GM19043 (cell line): ENCODE measurements at regions not wholly inside any gene's neighbourhood (a gene's known extent, or its start where the extent isn't known, plus 50 kb on each side); places are given as distances from the start of the nearest gene placed in this dataset.

Experiments used
- ATAC-seq: cut with Tn5 transposase; IDR thresholded peaks from one replicate; pipeline ENCODE4 v1.9.1; 2021; ENCODE audit warnings: low read depth; ENCODE audit not compliant: unreplicated experiment

DNA sequence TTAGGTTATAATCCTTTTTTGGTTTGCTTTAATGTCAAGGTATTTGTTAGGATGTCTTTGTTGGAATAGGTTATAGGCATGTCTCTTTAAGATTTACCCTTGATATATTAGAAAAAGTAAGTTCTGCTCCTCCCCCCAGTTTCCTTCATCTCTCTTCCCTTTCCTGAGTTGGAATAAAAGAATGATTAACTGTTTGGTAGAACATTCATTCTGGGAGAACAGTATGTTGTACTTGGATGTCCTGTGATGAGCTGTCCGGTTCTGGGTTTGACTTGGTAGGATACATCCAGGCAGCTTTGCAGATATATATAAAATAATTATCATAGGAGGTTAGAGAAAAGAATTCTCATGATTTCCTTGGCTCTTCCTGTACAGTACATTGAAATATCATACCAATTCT is 199.6 kb upstream of the RREB1 start:
- ATAC-seq: no peak

- ATAC-seq: no peak
Measured at GRCh38 chr6:6909111-6909510, 198.7 kb upstream of the RREB1 start.

GRCh38 chr6:6910734-6911295 is 196.9 kb upstream of the RREB1 start:
- no peak for ATAC-seq

DNA sequence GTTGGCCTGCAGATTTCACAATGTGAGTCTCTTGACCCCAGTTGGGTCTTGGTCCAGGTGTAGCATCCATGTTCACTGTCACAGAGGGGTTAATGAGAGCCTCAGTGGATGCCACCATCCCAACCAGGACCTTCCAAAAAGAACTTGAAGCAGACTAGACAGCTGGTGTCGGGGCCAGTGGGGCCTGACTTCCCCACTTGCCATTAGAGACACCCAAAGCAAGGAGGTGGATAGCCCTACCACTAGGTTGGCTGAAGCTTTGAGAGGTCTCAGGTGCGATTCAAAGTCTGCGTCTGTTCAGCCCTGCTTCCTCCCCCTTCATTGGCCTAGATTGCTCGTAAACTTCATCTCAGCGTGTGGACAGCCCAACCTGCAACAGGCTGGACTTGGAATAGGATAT is 196.4 kb upstream of the RREB1 start:
- no peak for ATAC-seq

- no peak for ATAC-seq
Measured at GRCh38 chr6:6912817-6913744, 194.7 kb upstream of the RREB1 start.

- no peak for ATAC-seq
Measured at GRCh38 chr6:6915219-6915618, 192.5 kb upstream of the RREB1 start.

- ATAC-seq: no peak
Measured at GRCh38 chr6:6915813-6916547, 191.8 kb upstream of the RREB1 start.

GRCh38 chr6:6916598-6916997 is 191.2 kb upstream of the RREB1 start:
- ATAC-seq: no peak

DNA sequence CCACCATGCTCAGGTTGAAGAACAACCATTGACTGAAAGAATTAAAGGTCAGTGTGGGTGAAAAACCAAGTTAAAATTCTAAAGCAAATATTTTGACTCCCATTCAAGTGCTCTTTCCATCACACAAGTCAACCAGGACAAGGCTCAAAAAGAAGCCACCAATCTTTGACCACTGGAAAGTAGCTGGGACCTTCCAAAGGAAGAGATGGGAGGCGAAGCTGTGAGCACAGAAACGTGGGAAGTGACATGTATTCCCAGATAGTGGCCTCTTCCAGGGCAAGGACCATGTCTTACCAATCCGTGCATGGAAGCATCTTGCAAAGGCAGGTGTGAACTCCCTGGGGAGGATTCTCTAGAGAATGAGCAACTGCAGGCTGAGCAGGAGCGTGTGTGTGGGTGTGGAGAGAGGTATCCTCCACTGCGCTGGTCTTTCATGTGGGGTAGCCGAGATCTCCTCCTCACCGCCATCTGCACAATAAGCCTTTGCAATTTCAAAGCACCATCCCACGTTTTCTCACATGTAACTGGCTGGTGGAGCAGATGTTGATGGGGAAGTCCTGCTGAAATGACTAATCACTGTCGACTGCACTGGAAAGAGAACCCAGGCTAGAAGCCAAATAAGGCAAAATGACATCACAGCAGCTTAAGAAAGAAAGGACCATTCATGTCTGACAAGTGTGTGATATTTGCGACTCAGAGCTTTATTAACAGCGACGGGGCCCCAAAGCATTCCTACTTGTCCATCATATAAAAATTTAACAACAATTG is 189.4 kb upstream of the RREB1 start:
- peak; percentile 84 for ATAC-seq

- ATAC-seq: no peak
Measured at GRCh38 chr6:6919173-6919572, 188.6 kb upstream of the RREB1 start.

DNA sequence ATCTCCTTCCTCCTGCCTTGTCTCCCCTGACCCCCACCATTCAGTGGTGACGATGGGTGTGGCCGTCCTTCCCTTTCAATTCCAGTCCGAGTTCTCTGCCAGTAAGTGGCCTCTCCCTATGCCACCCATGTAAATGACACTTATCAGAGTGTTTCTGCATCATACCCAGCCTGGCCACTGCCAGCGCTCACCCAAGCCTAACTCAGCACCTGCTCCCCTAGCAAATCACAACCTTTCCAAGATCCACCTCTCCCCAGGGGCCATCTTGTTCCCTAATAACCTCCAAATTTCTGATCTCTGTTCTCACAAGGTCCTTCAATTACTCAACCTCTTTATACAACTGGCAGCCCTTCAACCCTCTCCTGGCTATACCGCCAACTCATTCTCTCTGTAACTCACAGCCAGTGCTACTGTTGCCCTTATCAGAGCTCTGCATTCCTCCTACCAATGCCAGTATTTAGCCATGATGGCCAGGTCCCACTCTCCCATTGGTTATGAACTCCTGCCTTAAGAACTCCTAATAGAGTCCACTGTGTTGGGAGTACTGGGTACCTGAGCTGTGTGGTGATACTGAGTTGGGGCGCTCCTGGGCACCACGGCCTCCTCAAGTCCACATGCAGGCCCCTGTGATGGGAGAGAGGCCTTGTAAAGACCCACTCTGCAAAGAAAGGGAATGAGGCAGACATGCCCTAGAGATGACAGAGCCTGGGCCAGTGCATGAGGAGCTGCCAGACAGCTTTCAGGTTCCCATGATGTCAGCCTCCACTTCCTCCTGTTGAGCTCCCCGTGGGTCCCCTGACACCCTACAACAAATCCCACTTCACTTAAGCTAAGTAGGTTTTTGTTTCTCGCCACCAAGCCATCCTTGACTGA is 187.4 kb upstream of the RREB1 start:
- no peak for ATAC-seq

DNA sequence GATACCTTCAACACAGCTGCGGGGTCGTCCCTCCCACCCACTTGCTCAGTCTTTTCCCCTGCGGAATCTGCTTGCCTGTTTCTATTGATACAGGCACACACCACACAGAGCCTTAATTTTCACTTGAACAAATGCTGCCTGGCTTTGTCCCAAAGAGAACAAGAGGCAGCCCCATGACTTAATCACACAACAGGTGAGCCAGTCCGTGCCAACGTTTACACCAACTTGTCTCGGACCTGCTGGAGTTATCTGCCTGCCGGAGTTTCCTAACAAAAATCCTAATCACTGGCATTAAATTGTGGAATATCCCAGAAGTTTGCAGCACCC is 186.8 kb upstream of the RREB1 start:
- no peak for ATAC-seq

DNA sequence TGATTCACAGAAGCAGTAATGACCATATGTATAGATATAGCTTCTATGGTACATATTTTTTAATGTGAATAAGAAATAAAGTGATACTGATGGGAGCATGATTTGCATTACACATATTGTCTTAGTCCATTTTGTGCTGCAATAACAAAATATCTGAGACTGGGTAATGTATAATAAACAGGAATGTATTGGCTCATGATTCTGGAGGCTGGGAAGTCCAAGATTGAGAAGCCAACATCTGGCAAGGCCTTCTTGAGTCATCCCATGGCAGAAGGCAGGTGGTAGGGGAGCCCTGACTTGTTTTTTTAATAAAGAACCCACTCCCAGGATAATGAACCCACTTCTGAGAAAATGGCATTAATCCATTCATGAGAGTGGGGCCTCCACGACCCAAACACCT is 185.6 kb upstream of the RREB1 start:
- ATAC-seq: no peak

GRCh38 chr6:6923605-6924004 is 184.2 kb upstream of the RREB1 start:
- no peak for ATAC-seq

- ATAC-seq: no peak
Measured at GRCh38 chr6:6924708-6925107, 183.1 kb upstream of the RREB1 start.

DNA sequence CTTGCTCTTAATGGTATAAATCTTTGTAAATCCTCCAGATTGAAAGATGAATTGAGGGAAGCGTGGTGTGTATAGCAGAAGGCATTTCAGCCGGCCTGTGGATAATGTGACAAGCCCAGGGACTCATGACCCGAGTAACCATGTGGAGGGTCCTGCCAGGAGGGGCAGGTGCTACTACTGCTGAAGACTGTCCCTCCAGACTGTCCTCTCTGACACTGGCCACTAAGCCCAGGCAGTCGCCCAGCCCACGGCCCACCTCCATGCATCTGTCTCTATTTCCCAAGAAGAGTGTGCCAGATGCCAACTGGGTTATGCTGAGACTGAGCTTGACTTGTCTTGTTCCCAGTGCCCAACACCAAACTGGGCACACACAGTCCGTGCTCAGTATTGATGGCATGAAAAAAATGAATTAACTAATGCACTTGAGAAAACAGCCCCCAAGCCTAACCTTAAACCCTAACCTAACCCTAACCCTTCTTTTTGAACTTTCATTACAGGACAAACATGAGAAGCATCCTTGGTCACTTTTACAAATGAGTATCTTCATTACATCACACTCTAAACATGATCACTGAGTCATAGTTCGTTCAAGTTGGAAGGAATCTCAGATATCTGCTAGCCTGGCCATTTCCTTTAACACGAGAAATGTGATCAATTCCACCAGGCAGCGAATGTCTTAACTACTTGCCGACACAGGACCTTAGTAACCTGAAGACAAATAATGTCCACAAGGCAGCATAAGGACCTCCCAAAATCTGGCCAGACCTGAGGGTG is 182.2 kb upstream of the RREB1 start:
- ATAC-seq: no peak

- ATAC-seq: no peak
Measured at GRCh38 chr6:6926856-6927255, 180.9 kb upstream of the RREB1 start.

DNA sequence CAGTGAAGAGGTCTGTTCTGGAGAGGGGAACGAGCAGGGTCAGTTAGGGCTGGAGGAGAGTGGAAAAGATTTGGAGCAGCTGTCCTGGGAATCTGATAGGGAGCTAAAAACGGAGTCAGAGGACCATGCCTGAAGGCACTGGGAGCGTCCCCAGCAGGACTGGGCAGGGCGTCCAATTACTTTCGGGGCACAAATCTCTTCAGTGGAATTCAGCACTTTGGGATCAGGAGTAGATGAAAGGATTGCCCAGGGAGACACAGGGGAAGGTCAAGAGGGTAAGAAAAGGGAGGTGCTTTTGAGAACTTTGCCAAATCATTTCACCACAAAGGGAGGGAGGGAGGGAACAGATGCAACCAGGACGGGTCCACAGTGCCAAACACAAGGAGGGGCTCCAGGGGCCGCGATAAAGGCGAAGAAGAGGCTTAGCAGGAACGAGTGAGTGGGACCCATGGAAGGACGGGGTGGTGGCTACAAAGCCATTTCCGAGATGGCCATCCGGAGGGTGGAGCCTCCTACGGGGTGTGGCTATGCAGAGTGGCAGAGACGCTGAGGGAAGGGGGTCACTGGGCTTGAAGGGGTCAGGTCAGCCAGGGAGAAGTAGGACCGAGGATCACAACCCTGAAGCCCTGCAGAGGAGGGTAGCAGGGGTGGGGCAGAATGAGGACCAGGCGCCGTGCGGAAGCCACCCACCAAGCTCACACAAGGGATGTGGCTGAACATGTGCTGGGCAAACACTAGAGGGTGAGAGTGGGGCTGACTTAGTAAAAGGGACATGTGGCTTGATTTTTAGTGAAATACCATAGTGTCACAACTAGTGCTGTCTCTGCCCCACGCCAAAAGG is 180.0 kb upstream of the RREB1 start:
- no peak for ATAC-seq
